GM18909 (cell line): ENCODE measurements at regions not wholly inside any gene's neighbourhood (a gene's known extent, or its start where the extent isn't known, plus 50 kb on each side); places are given as distances from the start of the nearest gene placed in this dataset.
"Not testable (repeated sequence)": the region's sequence is repeated elsewhere in the genome, so short reads cannot be mapped to it uniquely, and the experiment has no call there.

Source experiments
- ATAC-seq: cut with Tn5 transposase; IDR thresholded peaks from one replicate; pipeline ENCODE4 v1.9.1; 2021; ENCODE audit warnings: mild to moderate bottlenecking; ENCODE audit not compliant: unreplicated experiment, poor library complexity

DNA sequence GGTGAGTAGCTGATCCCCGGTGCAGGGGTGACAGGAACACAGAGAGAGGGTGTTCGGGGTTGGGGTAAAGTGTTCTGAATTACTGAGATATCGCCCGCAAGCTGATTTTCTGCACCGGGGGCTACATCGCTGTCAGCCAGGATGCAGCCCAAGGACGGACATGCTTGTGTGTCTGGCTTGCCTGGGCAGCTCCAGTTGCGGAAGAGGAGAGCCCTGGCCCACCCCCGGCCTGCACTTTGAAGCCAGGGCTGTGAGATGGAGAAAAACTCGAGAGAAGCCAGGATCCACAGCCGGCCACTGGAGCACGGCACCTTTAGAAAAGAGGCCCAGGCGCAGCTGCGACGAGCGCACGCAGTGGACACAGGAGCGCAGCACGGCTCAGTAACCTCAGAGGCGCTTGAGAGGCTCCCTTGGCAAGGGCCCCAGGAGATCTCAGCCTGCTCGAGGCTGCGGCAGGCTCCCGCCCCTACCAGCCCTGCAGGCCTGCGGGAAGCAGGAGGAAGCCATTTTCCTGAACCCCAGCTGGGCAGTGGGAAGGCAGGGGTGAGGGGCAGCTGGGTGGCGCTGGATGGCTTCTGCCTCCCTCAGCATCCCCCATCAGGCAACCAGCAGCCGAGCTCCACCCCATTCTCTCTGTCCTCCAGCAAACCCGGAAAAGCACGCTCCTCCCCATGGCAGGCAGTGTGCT, 59.2 kb downstream of the C9orf50 start:
- ATAC-seq = no peak

DNA sequence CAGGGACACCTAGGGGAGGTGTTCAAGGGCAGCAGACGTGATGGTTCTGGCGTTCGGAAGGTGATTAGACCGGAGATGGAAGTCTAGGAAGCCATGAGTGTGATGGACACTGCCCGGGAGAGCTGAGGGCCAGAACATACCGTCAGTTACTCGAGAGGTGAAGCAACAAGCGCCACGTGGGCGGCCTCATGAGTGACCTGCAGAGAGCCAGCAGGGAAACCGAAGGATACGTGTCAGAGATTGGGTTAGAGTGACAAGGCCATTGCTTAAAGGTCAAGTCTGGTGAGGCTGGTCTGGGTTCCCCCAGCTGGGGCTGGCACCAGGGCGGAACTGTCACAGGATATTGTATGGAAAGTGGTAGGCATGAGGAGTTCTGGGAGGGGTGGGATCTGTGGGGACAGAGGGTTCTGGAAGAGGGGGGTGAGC, 60.0 kb downstream of the C9orf50 start:
- no peak for ATAC-seq

DNA sequence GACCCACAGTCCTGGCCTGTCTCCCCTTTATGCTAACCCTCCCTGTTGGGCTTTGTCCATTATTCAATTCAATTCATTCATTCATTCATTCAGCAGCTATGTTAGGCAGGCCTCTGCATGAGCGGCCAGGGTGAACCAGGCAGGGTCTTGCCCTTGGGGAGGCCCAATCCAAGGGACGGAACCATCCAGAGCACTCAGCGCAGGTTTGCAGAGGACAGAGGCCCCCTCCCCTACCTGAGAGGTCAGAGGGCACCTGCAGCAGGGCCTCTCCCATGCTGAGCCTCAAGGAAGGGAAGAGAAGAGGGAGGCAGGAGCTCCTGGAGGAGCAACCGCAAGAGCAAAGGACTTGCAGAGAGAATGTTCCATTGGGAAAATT, 61.4 kb downstream of the C9orf50 start:
- no peak for ATAC-seq

DNA sequence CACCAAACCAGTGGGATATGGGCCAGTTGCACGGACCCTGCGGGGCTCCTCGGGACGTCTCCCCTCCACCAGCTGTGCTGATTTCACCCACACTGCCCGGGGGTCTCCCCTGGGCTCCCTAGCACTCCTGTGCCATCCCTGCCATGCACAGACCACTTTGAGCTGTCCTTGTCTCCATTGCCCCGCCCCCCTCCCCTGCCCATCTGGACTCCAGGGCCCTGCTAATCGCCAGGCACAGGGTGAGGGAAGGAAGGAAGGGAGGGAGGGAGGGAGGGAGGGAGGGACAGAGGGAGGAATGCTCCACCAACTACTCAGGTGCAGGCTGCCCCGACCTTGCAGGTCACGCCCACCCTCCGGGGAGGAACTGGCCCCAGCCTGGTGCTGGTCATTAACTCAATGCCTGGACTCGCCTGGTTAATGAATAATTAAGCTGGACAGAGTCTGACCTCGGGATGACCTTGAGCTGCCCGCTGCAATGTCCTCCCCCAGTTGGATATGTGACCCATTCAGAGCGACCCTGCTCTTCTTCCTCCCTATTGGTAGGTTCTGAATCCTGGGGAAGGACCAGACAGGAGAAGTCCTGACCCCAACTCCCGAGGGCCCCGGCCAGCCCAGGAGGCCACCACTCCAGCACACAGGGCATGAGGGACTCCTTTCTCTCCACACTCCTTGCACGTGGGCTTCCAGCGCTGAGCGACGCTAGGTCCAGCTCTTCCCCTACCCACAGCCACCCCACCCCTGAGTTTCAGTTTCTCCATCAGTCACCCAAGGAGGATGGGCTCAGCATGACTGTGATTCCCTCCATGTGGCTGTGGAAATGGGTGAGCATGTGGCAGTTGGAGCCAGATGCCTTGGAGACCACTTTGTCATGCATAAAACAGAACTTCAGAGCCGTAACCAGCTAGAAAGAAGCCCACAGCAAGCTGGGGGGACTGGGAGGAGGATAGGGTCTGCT, 62.1 kb downstream of the C9orf50 start:
- ATAC-seq = no peak

DNA sequence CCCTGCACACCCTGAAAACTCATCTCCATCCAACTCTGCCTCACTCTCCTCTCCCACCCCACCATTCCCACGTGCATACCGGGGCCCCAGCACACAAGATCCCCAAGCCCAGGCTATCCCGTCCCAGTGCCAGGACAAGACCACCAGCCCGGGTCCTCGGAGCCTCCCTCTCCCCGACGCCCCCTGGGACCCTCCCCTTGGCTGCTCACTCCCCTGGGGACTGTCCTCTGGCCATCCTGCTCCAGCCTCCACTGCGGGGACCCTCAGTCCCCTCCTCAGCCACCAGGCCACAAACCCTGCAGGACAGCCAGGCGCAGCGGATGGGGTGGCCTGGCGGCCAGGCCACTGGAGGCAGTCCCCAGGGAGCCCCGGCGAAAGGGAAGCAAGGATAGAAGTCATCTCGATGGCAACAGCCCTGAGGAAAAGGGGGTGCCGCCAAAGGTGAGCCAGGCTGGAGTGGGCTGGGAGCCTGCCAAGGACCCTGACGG, 62.8 kb downstream of the C9orf50 start:
- no peak for ATAC-seq

DNA sequence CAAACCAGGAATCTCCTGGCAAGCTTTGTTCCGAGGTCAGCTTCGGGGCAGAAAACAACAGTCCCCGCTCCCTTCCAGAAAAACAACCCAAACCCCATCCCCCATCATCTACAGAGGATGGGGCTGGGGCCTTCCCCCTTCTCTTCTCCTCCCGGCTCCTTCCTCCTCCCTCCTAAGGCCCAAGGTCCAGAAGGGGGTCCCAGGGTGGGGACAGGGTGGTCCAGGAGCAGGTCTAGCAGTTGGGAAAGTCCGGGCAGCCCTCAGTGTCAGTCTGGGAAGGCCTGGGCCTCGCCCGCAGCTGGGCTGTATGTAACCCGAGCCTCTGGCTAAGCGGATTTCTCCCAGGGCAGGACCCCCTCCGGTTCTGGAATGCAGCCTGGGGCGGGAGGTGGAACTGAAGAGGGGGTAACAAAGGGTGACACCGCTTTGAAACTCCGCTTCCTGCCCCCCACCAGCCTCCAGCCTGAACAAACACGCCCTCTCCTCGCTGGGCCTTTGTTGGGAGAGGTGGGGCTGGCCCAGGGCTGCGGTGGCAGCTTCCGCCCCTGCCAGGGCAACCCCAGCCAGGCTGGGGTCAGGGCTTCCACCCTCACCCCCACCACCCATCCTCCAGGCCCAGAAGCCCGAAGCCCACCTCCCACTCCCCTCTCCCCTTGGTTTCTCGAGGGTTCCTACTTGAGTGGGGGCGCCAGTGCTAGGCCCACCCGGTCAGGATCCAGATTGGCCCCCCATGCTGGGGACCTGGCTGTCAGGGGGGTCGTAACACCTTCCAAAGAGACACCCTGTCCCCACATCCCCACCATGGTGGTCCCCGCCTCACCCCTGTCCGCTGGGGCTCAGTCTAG, 63.5 kb downstream of the C9orf50 start:
- ATAC-seq = no peak

DNA sequence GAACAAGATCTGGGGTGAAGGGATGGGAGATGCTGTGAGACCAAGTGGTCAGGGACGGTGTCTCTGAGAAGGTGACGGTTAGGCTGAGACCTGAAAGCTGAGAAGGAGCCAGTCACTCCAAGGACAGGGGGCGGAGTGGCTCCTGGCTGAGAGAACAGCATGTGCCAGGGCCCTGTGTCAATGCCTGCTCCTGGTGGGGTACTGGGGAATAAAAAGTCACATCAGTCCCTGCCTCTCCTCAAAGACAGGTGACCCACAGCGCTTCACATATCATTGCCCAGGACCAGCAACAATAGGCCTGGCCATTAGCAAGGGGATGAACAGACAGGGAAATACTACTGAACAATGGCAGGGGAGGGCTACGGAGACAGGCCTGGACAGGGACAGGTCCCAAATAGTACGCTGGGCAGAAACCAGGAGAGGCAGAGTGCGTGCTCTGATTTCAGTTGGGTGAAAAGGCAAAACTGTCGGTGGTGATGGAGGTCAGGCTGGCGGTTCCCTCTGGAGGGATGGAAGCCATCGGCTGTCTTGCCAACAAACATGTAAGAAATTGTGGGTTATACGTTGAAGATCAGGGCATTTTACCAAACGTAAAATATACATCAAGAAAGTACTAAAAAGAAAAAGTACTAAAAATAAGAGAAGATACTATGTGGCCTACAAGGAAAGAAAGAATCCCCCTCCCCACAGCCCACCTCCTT, 64.3 kb downstream of the C9orf50 start:
- no peak for ATAC-seq

DNA sequence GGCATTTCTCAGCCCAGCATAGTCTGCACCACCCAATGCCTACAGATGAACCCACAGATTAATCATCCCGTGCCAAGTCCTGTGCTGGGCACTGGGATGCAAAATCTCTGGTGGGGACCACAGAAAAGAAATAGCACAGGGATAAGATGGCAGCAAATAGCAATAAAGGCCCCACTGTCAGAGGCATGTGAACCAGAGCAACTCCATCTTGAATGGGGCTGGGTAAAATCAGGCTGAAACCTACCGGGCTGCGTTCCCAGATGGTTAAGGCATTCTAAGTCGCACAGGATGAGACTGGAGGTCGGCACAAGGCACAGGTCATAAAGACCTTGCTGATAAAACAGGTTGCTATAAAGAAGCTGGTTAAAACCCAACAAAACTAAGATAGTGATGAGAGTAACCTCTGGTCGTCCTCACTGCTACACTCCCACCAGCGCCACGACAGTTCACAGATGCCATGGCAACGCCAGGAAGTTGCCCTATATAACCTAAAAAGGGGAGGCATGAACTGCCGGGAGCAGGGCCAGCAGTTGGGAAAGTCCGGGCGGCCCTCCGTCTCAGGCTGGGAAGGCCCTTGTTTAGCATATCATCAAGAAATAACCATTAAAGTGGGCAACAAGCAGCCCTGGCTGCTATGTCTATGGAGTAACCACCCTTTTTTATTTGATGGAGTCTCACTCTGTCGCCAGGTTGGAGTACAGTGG, 65.2 kb downstream of the C9orf50 start:
- no peak for ATAC-seq

DNA sequence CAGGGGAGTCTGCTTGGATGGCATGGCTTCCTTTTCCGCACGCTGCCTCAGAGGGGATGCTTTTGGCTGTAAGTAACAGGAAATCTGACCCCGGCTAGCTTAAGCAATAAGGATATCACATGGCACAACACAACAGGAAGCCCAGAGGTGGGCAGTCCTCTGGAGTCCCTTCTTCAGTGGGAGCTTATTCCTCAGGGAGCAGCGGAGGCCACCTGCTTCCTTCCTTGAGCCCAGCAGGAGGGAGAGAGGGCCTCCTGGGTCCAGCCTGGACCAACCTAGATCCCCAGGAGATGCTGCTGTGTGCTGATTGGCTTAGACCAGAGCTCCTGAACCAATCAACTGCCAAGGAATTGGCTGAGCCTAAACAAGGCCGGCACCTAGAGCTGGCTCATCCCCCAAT, 66.3 kb downstream of the C9orf50 start:
- no peak for ATAC-seq

DNA sequence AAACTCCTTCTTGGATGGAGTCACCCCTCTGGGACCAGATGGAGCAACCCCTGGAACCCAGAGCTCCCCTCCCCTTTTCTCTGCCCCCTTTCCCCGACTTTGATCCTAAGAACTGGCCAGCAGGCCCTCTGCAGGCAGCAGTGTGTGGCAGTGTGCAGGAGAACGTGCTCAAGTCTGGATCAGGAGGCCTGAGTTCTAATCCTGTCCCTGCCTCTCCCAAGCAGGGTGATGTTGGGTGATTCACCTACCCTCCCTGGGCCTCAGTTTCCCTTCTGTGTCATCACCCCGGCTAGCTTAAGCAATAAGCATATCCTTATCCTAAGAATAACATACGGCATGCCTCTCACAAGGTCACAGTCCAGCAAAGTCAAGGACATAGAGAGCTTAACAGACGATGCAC, 67.6 kb downstream of the C9orf50 start:
- ATAC-seq = no peak

DNA sequence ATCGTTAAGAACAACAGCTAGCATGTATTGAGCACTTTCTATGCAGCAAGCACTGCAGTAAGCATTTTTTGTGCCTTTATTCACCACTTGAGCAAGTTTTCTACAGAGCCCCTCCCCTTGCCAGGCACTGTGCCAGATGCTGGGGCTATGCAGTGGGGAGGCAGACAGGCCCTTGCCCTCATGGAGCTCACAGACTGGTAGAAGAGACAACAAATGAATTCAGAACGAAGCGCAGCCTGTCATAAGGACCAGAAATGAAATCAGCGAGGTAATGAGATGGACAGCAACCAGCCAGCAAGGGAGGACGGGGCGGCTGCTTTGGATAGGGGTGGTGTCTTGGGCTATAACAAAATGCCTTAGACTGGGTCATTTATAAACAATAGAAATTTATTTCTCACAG, 68.8 kb downstream of the C9orf50 start:
- no peak for ATAC-seq

DNA sequence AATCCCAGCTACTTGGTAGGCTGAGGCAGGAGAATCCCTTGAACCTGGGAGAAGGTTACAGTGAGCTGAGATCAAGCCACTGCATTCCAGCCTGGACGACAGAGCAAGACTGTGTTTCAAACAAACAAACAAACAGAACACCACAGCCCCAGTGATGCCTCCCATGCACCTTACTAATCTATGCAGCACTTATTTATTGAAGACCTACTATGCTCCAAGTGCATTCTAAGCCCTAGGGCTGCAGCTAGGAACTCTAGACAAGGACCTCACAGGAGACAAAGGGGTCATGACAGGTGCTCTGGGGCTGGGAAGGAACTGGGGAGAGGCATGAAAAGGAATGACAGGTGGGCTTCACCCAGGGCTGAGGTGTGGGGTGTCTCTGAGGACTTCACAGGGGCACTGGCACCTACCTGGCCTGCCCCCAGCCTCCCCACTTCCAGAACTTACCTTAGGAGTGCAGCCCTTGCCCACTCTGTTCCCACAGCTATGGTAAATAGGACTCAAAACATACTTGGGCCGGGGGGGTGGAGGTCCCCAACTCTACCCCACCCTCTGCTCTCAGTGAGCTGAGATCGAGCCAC, 69.4 kb downstream of the C9orf50 start:
- no peak for ATAC-seq

DNA sequence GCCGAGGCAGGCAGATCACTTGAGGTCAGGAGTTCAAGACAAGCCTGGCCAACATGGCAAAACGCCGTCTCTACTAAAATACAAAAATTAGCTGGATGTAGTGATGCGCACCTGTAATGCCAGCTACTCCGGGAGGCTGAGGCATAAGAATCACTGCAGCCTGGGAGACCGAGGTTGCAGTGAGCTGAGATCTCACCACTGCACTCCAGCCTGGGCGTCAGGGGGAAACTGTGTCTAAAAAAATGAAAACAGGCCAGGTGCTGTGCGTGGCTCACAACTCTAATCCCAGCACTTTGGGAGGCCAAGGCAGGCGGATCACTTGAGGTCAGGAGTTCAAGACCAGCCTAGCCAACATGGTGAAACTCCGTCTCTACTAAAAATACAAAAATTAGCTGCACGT, 69.9 kb downstream of the C9orf50 start:
- ATAC-seq = not testable (repeated sequence)

DNA sequence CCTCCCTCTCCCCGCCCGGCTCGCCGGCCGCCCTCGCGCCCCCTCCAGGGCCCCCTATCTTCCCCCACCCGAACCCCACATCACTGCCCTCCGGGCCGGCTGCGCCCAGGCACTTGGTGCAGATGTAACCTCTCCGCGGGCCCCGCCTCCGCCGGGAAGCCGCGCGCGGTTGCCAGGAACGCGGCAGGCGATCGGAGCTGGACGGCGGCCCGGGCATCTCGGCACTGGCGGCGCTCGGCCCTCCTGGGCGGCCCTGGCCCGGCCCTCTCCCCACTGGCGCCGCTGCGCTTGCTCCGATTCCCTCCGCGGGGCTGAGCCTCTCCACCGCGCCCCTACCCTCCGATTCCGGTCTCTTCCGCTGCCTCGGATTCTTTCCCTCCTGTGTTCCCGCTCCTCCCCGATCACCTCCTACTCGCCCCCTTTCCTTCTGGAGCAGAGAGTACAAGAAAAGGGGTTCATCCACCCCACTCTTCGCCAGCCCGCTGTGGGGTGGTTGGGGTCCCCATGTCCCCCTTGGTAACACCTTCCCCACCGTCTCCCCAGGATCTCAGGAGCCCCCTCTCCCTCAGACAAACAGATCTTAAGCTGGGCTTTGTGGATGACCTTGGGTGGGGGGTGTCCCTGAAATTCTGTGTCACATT, 70.6 kb downstream of the C9orf50 start:
- no peak for ATAC-seq

DNA sequence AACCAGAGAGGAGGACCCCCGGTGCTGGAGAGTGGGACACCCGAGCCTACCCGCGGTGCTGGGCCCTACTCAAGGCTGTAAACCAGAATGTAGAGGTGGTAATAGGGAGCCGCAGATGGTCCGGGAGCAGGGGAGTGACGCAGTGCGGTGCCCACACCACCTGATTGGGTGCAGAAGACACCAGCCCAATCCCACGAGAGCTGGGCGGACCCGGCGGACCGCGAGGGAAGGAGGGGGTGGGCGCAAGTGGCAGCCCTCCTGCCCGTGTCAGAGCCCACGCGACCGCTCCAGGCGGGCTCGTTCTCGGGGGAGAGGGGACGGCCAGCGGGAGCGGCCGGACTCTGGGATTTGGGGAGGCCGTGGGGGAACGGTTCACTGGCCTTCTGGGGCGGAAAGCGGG, 71.2 kb downstream of the C9orf50 start:
- ATAC-seq = no peak

DNA sequence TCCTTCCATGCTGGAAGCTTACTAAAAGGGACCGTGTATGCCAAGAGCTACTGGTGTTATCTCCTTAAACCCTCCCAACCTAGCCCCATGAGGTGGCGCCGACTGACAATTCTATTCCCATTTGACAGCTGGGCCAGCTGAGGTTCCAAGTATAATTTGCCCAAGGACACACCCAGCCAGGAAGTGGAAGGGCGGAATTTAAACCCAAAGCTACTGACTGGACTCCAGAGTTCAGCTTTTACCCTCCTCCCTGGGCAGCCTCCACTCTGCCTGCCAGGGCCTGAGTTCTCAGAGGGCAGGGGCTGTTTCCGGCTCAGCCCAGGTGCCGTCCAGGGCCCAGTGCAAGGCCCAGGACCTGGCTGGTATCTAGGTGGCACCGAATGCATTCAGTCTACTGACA, 71.8 kb downstream of the C9orf50 start:
- ATAC-seq = no peak

DNA sequence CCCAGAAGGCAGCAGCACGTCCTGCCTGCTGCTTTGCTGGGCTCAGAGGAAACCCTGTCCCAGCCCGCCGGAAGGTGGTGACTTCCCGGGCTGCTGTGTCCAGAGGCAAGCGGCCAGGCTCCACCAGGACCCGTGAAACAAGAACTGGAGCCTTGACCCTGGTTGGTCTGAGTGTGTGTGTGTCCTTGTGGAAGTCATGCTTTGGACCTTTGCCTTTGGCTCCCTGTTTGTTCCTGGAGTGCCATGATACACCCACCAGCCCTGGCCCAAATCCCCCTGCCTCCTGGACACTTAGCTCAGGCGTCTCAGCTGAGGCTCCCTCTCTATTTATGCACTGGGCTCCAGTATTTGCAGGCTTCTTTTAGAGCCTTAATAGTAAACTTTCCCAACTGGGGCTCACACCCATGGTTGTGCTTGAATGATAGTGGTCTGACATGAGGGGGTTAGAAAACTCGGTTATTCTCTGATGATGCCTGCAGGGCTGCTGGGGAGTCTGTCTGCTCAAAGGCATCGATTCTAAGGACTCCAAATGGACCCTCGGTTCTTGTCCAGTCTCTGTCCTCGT, 72.2 kb downstream of the C9orf50 start:
- no peak for ATAC-seq

DNA sequence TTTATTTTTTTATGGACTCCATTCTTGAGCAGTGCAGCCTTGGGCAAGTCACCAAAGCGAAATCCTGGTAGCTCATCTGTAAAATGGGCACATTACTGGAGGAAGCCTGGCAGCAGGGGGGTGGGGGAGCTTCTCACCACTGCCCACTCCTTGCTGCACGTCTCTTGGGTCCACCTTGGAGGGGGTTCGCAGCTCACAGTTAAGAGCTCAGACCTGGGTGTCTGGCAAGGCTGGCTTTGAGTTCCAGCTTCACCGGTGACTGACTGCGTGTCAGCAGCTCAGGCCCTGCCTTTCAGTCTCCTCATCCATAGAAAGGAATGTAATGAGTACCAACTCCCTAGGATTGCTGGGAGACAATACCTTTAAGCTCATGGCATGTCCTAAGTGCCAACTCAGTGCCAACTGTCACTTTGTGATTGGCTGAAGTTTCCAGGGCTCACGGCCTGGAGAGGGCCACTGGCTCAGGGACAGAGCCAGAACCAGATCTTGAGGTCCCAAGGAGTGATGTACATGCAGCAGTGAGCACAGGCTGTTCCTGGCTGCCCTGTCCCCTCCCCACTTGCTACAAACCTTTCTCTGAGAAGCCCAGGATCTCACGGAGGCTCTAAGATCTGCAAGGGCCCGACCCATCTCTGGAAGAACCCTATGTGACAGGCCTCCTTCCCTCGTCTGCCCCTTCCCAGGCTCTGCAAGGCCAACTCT, 72.9 kb downstream of the C9orf50 start:
- no peak for ATAC-seq
